Hindlimb muscle (tissue), 1 donor: ENCODE measurements at regions not wholly inside any gene's neighbourhood (a gene's known extent, or its start where the extent isn't known, plus 50 kb on each side); places are given as distances from the start of the nearest gene placed in this dataset.

Experiments
- DNase-seq: peaks from one replicate; pipeline ENCODE4 v3.0.0-alpha.2; 2013

DNA sequence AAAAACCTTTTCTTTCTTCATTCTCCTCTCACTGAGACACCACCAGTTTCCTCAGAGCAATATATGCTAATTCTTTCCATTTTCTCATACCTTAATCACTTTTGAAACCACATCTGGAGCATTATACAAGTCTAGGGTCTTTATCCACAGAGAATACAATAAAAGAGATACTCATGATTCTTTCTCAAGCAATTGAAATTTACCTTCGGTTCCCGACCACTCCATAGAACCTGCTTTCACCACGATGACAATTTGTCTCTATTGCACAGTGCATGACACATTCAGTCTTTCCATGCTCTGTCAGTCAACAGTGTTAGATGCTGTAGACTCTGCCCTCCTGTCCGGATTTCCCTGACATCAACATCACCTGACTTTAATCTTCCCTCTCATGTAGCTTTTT, 409.3 kb upstream of the NWD2 start:
- DNase-seq: no peak

DNA sequence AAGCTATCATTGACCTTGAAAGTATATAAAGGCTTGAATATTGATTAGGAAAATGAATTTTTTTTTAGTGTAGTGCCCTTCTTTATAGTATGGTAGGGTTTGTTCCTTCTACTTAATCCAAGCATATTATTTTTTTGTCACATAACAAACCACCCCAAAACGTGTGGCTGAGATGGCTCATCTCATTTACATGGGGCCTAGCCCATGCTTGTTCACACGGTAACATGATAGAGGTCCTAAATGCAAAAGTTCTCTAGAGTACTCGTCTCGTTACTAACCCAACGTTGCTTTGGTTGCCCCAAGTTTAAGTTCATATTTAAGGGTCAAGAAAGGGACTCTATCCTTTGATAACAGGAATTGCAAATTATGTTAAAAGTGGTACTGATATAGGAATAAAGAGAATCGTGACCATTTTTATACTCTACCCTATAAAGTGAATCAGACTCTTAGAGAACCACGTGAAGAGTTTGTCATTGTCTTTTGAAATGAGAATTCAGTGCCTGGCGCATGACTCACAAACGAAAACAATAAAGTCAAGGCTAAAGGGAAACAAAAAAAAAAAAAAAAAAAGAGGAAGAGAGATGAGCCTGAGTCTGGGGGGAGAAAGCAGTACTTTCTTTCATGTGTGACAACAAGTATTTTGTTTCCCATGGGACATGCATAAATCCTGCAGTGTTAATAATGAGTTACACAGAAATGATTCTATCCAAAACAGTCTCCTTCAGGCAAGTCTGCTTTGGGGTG, 402.8 kb upstream of the NWD2 start:
- no peak for DNase-seq

DNA sequence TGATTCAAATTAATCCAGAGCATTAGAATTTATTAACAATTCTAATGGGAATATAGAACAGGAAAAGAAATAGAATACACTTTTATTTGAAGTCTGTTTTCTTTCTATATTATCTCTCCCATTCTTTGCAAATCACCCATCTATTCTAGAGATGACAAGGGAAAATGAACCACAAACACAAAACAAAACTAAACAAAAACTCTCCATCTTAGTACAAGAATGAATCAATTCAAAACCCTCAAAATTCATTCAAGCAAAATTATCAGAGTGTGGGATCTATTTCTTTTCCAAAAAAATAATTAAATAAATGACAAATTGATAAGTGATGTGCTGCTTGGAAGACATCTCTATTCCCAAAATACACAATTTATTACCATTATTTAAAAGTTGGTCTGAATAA, 400.1 kb upstream of the NWD2 start:
- DNase-seq: no peak

DNA sequence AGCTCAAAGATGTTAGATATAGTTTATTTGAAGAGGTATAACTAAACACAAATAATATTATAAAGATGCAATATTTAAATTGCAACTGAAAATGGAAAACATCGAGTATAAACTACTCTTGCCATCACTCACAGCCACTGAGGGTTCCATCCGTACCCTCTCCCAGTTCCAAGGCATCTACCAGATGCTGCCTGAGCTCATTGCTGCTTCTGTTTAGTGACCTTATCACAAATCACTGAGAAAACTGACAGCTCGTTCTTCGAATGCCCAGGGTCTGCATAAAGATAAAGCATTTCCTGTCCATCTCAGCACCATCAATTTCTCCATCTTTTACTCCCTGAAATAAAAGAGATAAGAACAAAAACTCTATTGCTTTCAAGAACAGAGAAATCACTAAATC, 391.7 kb upstream of the NWD2 start:
- DNase-seq: no peak

DNA sequence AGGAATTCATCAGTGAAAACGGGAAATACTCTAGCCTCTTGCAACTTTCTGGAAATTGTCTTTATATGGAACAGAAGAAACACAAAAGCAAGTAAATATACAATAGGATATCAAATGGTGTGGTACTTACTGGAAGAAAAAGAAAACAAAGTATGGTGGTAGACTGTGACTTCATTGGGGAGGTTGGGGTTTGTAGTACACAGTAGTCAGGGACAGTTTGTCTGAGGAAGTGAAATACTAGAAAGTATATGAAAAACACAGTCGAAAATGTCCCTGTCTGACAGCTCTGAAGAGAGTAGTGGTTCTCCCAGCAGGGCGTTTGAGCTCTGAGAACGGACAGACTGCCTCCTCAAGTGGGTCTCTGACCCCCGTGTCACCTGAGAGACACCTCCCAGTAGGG, 390.0 kb upstream of the NWD2 start:
- DNase-seq: no peak

DNA sequence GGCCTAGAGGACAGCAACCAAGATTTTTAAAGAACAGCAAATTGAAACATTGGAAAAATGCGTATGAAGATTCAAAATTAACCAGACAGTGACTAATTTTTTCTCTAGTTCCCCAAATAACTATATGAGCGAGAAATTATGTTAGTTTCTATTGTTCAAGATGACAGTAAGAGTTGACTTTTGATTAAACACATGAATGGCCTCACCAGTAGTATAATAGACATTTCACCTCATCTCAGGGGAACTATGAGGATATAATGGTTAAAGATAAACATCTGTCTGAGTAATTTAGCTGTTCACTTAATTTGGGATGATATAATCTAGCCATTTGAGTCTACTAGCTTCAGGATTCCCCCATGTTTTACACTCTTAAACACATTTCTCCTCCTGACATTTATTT, 380.9 kb upstream of the NWD2 start:
- no peak for DNase-seq

DNA sequence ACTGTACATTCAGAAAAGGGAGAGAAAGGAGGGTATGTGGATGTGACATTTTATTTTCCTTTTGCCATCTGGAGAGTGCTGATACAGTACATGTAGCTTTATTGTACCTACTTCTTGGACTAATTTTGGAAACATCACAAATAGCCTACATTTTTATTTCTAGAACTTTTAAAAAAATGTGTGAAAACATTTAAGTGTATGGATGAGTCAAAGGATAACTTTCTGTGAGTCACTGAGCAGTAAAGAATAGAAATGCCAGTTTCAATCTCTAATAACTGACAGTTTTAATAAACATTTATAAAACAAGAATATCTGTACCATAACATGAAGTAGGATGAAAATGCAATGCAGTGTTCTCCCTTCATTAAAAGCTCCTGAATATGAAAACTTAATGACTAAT, 374.4 kb upstream of the NWD2 start:
- DNase-seq: no peak

DNA sequence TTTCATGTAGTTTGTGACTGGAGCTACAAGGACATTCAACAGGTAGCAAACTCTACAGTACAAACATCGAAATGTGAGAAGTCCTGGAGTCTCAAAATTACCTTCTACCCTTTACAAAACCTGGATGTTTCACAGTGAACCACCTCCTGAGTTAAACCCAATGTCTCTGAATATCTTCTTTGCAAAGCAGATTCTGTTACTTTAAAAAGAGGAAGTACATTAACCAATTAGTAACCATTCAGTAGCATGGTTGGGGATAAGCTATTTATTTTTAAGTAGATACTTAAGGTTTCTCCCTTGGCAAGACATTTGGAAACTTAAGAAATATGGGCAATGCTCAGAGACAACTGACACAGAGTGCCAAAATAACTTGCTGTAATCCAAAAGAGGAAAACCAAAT, 371.9 kb upstream of the NWD2 start:
- DNase-seq: no peak

DNA sequence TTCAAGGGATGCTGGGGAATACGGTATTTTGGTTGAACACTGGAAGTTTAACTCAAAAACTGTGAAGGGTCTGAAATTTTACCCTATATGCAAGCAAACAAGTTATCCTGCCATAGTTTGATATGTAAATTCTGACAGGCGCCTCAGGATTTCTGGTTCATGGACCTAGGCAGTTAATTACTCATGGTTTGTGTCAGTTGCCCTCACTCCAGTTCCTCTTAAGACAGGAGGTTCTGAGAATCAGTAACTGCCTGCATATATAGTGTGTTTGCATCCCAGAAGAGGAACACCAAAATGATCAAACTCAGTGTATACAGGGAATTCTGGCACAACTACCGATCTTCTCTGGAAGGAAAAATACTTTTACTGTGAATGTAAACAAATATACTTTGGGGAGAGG, 360.4 kb upstream of the NWD2 start:
- DNase-seq: no peak

DNA sequence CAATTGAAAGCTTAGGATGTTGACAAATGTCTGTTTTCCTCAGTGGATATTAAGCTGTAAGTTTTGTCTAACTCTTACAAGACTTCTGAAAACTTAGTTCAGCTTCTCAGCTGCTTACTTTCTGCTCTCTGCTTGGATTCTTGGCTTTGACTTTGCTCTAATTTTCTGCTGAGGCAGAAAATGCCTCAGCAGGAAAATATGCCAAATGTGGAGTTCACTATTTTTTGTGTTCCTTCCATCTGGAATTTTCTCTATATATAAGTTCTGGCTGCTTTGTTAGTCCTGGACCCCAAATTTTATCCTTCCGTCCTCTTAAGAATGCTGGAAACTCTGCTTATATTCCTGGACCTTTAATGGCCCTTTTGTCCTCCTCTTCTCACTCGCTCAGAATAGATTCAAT, 352.6 kb upstream of the NWD2 start:
- DNase-seq: peak; percentile 56

DNA sequence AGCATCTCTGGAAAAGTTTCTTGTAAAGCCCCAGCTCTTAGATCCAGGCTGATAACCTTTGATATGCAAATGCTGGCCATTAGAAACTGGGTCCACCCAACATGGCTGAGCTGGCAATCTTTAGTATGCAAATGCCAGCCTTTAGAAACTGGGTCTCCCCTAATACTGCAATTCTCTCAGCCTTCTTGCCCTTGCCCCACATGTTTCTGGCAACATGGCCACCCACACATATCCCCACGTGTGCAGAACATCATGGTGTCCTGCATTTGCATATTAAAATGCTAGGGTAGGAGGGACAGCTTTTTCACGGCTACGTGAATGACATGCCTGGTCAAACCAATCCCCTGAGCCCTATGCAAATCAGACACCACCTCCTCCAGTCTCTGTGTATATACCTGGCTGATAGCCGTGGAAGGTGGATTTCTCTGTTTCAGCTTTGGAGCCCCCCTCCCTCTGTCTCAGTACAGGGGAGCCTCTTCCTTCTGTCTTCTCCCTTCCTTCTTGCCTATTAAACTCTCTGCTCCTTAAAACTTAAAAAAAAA, 344.0 kb upstream of the NWD2 start:
- DNase-seq: no peak

DNA sequence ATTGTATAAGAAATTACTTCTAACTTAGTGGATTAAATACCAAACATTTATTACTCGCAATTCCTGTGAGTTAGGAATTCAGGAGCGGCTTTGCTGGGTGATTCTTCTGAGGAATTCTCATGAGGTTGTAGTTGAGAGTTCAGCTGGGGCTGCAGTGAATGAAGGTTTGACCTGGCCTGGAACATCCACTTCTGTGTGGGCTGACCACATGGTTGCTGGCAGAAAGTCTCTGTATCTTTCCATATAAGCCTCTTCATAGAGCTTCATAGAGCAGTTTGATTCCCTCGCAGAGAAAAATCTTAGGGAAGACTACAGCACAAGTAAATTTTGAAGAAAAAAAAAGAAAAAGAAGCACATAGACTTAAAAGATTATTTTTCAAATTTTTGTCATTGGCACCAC, 339.7 kb upstream of the NWD2 start:
- DNase-seq: no peak

DNA sequence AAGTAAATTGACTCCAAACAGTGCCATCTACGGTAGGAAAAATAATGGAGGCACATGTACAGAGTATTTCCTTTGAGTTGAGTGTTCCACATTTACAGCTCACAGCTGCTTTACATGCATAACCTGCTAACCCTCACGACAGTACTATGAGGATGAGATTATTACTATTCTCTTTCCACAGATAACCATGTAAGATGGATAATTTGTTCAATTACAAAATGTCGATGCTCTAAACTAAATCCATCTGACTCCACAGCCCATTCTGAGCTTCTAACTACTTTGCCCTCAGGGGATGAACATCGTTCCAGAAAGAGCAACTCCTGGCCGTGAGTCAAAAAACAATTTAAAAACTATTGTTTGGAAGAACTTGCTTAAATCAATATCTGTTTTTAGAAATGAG, 330.4 kb upstream of the NWD2 start:
- no peak for DNase-seq

DNA sequence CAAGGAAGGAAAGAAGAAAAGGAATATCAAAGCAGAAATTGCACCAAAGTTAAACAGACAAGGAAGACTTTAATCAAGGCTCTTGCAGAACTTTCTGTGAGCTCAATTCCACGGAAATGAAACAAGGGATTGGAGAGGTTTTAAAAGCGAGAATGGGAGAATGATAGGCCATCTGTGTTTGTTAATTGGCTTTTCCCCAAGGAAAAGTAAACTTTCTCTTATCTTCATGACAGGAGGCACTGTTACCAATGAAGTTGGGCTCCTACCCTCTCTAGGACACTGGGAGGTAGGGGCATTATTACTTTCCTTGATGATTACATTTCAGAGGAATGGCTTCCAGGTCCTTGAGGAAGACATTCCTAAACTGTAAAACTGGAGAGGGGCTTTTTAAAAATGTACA, 328.8 kb upstream of the NWD2 start:
- no peak for DNase-seq

DNA sequence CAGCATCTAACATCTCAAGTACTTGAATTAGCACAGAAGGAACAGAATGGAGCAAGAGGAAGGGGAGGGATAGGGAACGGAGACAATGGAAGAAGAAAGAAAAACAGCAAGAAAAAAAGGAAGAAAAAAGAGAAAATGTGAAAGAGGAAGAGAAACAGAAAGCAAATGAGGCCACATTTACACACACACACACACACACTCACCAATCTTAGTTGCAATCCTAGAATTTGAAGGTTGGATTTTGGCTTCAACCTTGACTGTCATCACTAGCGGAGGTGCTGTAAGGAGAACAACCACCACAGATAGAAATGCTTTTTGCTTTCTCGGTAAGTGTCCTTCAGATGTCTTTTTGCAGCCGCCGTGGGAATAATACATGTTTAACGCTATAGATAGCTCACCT, 327.1 kb upstream of the NWD2 start:
- no peak for DNase-seq

DNA sequence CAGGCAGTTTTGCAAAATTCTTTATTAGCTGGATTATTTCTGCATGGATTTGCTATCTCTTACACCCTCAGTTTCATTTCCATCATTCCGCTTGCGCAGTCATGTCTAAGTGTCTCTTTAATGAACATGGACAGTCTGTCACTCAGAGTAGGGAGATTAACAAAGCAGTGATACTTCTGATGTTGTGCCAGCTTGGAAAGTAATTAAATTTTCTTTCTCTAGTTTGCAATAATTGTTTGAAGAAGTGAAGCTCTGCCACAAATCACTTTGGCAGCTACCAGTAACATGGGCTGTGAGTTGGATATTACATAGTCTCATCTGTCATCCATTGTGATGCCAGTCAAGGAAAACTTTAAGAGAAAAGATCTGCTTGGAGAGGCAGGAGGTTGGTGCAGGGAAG, 324.8 kb upstream of the NWD2 start:
- no peak for DNase-seq

DNA sequence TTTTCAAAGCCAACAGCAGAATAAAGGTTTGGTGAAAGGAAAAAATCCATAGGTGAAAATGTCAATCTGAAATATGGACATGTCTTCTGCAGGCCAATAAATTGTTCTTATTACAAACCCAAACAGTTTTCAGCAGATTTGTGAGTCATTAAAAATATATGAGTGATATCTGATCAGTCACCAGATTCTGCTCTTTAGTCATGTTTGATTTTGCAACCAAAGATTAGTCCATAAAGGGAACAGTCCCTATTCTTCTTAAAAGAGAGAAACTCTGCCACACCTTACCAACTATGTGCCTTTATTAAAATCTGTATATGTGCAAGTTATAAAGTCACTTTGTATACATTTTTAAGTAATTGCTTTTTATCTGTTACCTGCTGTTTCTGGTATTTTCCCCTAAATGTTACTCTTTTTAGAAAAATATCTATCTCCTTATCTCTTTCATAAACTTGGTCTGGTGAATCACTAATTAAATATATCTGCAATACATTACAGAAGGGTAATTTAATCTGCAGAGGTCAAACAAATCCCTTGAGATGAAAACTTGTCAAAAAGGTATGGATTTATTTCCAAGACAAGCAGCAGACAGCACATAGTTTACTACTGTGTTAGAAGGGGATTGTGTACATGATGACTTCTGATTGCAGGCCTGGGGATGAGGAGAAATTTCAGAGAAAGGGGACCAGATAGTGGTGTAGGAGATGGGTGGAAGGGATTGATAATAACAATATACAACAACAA, 322.9 kb upstream of the NWD2 start:
- DNase-seq: no peak

DNA sequence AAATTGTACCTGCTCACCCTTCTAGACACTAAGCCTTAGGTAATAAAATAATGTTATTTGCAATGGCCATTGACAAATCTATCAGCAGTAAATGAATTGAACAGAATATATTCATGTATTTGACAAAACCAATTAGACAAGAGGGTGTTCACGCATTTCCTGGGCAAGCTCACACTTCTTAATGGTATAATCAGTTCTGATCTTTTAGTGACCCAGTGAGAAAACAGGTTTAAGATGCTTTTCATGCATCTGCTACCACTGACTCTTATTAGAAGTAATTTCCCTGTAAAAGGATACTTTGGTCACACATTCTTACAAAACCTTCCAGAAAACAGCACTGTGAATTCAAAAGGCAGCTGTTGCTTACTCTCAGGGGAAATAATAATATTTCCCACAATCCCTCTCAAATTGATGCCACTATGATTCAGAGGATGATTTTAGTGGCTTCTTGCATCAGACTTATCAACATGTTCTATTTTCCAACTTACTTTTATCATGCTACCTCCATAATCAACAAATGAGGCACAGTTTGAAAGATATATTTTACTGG, 313.9 kb upstream of the NWD2 start:
- DNase-seq: no peak

DNA sequence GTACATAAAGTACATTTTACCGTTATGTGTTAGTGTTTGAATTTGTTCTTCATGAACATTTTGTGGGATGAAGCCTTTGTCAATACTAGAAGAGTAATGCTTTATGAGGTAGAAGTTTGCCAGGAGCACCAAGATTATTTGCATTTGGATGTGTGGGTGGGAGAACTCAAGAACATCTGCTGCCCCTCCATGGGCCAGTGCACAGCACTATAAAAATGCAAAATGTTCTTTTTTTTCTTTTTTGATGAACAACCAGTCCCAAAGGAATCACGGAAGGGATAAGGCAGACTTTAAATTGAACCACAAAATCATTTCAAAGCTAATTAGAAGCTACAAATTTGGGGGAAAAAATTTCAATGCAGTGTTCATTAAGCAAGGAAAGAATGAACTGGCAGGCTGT, 300.3 kb upstream of the NWD2 start:
- no peak for DNase-seq

DNA sequence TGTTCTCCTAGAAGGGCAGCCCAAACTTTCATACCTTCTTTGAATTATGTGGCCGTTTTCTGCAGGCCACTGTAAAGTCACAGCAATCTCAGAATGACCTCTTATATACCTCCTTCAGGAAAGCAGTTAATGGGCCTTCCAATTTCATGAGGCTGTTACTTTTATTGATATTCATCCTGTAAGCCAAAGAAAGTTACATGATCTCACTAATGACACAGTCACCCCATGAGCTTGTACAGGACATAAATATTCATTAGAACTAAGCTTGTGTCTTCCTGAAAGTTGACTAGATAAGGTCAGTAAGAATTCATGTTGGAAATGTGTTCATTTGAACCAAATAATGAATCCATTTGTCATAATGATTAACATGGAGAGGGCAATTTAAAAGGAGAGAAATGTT, 283.1 kb upstream of the NWD2 start:
- no peak for DNase-seq

DNA sequence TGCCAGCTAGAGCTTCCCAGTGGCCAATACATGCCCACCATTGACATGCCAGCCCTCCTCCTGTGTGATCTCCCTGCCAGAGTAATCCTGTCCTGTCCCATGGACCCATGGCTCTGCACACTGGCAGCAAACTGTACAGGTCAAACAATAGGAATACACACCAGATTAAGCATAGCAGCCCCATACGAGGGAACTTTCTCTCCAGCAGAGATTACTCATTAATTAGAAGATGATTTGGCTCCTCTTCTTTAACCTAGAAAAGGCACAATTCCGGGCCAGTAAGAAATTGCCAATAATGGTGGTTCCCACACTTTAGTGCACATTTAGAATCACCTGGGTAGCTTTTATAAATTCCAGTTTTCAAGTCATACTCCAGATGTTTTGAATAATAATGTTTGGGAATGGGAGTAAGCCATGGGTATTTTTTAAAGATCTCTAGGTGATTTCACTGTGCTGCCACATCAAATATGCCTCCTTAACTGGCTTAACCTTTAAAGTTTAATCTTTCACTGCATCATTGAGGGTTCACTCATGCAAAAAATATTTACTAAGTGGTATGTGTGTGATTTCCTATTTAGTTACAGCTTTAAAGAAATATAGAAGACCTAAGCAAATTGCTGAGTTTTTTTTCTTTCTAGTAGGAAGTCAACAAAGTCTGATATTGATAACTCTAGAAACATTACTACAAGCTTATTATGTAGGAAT, 277.6 kb upstream of the NWD2 start:
- no peak for DNase-seq

DNA sequence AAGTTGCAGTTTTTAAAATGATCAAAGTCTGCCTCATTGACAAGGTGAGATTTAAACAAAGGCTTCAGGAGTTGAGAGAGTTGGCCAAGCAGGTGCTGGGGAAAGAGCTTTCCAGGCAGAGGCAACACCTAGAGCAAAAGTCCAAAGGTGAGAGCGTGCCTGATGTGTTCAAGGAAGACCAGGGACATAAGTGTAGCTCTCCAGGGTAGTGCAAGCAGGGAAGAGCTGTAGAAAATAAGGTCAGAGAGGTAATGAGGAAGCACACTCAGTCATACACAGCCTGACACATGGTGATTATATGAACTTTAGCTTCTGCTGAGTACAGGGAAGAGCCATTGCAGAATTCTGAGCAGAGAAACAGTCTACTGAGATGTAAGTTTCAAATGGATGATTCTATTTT, 265.0 kb upstream of the NWD2 start:
- no peak for DNase-seq

DNA sequence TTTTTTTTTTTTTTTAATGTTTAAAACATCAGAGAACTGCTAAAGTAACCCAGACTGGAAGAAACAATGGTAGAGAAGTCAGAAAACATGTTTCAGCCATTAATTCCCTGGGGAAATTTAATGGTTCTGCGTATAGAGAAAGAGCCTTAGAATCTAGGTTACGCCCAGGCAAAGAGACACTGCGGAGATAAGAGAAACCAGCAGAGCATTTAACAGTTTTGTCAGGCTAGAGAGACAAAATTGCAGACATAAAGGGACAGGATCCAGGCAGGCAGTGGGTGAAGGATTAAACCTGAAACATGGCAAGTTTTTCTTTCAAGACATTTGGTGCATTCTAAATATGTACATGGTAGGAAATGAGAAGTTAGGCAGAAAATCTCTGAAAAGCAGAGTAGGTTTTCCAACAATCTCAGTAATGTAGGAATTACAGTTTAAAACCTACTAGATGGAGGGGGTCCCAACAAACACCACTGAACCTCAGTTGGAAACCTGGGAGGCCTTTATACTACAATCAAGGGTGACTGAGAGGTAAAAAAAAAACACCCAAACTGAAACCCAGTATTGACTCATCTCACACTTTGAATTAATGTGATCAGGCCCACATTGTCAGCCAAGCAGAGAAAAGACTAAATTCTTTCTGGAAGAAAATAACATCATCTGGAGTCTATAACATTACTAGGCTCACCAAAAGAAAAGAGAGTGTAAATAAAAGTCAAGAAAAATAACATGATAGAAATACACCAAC, 254.2 kb upstream of the NWD2 start:
- DNase-seq: no peak
